SU-DHL-6 (cell line): ENCODE measurements at regions not wholly inside any gene's neighbourhood (a gene's known extent, or its start where the extent isn't known, plus 50 kb on each side); places are given as distances from the start of the nearest gene placed in this dataset.

Experiments used
- H2AFZ ChIP-seq: fragments of 200-600 bp; sonication (generic); 2 replicates; pipeline ENCODE4 v1.6.1; 2014; ENCODE audit warnings: low read depth, mild to moderate bottlenecking, moderate library complexity, mixed read lengths, antibody characterized with exemption, low read length; ENCODE audit not compliant: severe bottlenecking
- H3F3A ChIP-seq: fragments of 200-600 bp; shearing (Covaris generic); 2 replicates; pipeline ENCODE4 v1.6.0; 2016; ENCODE audit warnings: antibody characterized with exemption, mild to moderate bottlenecking; ENCODE audit not compliant: insufficient read depth
- H3K27ac ChIP-seq: fragments of 200-600 bp; sonication (generic); 2 replicates; pipeline ENCODE4 v1.5.1; 2016; ENCODE audit warnings: low read depth, mild to moderate bottlenecking, low read length, moderate library complexity, mixed read lengths
- H3K27me3 ChIP-seq: fragments of 200-600 bp; sonication (generic), shearing (Covaris generic); 2 replicates; pipeline ENCODE4 v1.6.0; 2014; ENCODE audit warnings: mild to moderate bottlenecking, low read length
- H3K36me3 ChIP-seq: fragments of 200-600 bp; sonication (generic); 2 replicates; pipeline ENCODE4 v1.6.1; 2014; ENCODE audit warnings: mild to moderate bottlenecking, low read length, mixed read lengths
- H3K4me2 ChIP-seq: fragments of 300-600, 200-600 bp; shearing (Covaris generic), sonication (generic); 2 replicates; pipeline ENCODE4 v1.6.0; 2014; ENCODE audit warnings: low read length, low read depth, mild to moderate bottlenecking; ENCODE audit not compliant: poor library complexity, severe bottlenecking
- H3K4me3 ChIP-seq: fragments of 200-600 bp; sonication (generic); 2 replicates; pipeline ENCODE4 v1.5.1; 2014; ENCODE audit warnings: antibody characterized with exemption, low read length, mild to moderate bottlenecking, mixed read lengths; ENCODE audit not compliant: insufficient read depth, poor library complexity, severe bottlenecking
- H3K79me2 ChIP-seq: fragments of 200-600 bp; sonication (generic); 2 replicates; pipeline ENCODE4 v1.6.1; 2014; ENCODE audit warnings: mild to moderate bottlenecking, low read length, moderate library complexity; ENCODE audit not compliant: insufficient read depth
- H3K9ac ChIP-seq: fragments of 200-600 bp; sonication (generic); 2 replicates; pipeline ENCODE4 v1.7.0; 2014; ENCODE audit warnings: mild to moderate bottlenecking, low read length
- H3K9me2 ChIP-seq: fragments of 200-600 bp; sonication (generic); replicated peaks from 2 replicates; pipeline ENCODE4 v1.6.1; 2014; ENCODE audit warnings: low read length; ENCODE audit not compliant: insufficient read depth
- H3K9me3 ChIP-seq: fragments of 200-600 bp; sonication (generic); 2 replicates; pipeline ENCODE4 v1.6.1; 2014; ENCODE audit warnings: low read length, mixed read lengths; ENCODE audit not compliant: insufficient read depth
- H4K20me1 ChIP-seq: fragments of 200-600 bp; sonication (generic); 2 replicates; pipeline ENCODE4 v1.6.1; 2014; ENCODE audit warnings: low read depth, mild to moderate bottlenecking, antibody characterized with exemption, low read length, moderate library complexity, mixed read lengths
- CTCF ChIP-seq: fragments of 200-600 bp; sonication (generic); IDR thresholded peaks from one replicate; pipeline ENCODE4 v1.5.1; 2017; ENCODE audit warnings: antibody characterized with exemption, mild to moderate bottlenecking, low read length, moderate library complexity; ENCODE audit not compliant: insufficient read depth, poor library complexity, severe bottlenecking
- EZH2phosphoT487 ChIP-seq: fragments of 200-600 bp; sonication (generic), shearing (Covaris generic); conservative IDR thresholded peaks from 2 replicates; pipeline ENCODE4 v1.6.1; 2018; ENCODE audit warnings: mild to moderate bottlenecking, antibody characterized with exemption, low read length, moderate library complexity, mixed read lengths

GRCh38 chr2:103172821-103173220 is 411.0 kb downstream of the TMEM182 start:
- TF ChIP-seq EZH2phosphoT487 (no peak), CTCF (no peak)
- H3K9me3 ChIP-seq, result no peaks in the 10 kb centered on the region
- no peak overlapping the region for H2AFZ ChIP-seq
- H3K9ac ChIP-seq, result no peak overlapping the region
- no peaks in the 10 kb centered on the region for H3K9me2 ChIP-seq
- H3K36me3 ChIP-seq, result no peaks in the 10 kb centered on the region
- H3K4me3 ChIP-seq, result no peak overlapping the region
- no peaks in the 10 kb centered on the region for H3K27me3 ChIP-seq
- H3K27ac ChIP-seq, result no peak overlapping the region
- no peaks in the 10 kb centered on the region for H4K20me1 ChIP-seq
- no peak overlapping the region for H3K4me2 ChIP-seq
- H3F3A ChIP-seq, result no peaks in the 10 kb centered on the region
- H3K79me2 ChIP-seq, result no peaks in the 10 kb centered on the region

GRCh38 chr2:103174711-103175110 is 412.9 kb downstream of the TMEM182 start:
- Histone ChIP-seq H3F3A (no peaks in the 10 kb centered on the region), H3K27me3 (no peaks in the 10 kb centered on the region), H3K9me3 (no peaks in the 10 kb centered on the region), H3K4me3 (no peak overlapping the region), H3K9ac (no peak overlapping the region), H3K4me2 (no peak overlapping the region), H3K79me2 (no peaks in the 10 kb centered on the region), H3K36me3 (no peaks in the 10 kb centered on the region), H3K9me2 (no peaks in the 10 kb centered on the region), H4K20me1 (no peaks in the 10 kb centered on the region), H3K27ac (no peak overlapping the region), H2AFZ (no peak overlapping the region)
- TF ChIP-seq EZH2phosphoT487, result no peak
- no peak for TF ChIP-seq CTCF

DNA sequence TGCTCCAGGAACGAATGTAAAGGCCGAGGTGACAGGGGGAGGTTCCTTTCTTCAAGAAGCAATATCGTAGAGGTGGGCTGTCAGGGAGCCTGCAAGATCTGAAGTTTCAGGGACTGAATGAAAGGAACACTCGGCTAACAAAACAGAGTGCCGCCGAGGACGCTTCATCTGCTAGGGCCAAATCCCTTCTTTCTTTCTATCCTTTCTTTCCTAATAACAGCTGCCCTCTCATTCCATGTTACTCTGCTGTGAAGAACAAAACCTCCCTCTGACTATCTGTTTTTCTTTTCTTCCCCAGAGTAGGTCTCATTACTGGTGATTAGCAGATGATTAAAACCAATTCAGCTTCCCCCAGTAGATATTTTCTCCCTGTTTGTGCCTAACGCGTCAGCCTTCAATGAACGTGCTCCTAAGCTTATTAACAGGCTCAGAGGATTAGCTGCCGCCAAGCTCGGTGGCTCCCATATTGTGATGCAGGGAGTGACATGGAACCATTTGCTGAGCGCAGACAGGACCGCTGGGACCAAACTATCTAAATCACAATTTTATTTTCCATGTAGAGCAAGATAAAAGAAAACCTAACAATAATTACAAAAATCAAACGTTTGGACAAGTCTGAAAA is 414.6 kb downstream of the TMEM182 start:
- no peaks in the 10 kb centered on the region for H3K27me3 ChIP-seq
- no peaks in the 10 kb centered on the region for H3K9me2 ChIP-seq
- H3K9ac ChIP-seq, result no peak overlapping the region
- H3K4me2 ChIP-seq, result no peak overlapping the region
- H3K4me3 ChIP-seq, result no peak overlapping the region
- no peaks in the 10 kb centered on the region for H3K36me3 ChIP-seq
- H3F3A ChIP-seq, result no peaks in the 10 kb centered on the region
- H3K9me3 ChIP-seq, result no peaks in the 10 kb centered on the region
- TF ChIP-seq EZH2phosphoT487, result no peak
- no peak for TF ChIP-seq CTCF
- H4K20me1 ChIP-seq, result no peaks in the 10 kb centered on the region
- no peaks in the 10 kb centered on the region for H3K79me2 ChIP-seq
- H2AFZ ChIP-seq, result no peak overlapping the region
- H3K27ac ChIP-seq, result no peak overlapping the region
